ENCODE measurements at regions not wholly inside any gene's neighbourhood (a gene's known extent, or its start where the extent isn't known, plus 50 kb on each side); places are given as distances from the start of the nearest gene placed in this dataset.
A peak's percentile ranks its signal among the peaks of the same experiment; 100 is the strongest.
"Not testable (repeated sequence)": the region's sequence is repeated elsewhere in the genome, so short reads cannot be mapped to it uniquely, and the experiment has no call there.

- intact Hi-C loops (cut with micrococcal nuclease), result no loop called here
- Mint-ChIP-seq H3K4me1 (ENCODE audit: low read depth) (no peaks in the 10 kb centered on the region), H3K4me3 (no peak overlapping the region), H3K9me3 (no peaks in the 10 kb centered on the region), H3K27ac (no peak overlapping the region), H3K36me3 (ENCODE audit: low read depth) (no peaks in the 10 kb centered on the region), H3K27me3 (ENCODE audit: insufficient read depth) (peaks cover 2% of the 10 kb centered on the region)
- DNase-seq (ENCODE audit: low spot score), result no peak
Observed at GRCh38 chr6:84597238-84597875, 167.0 kb downstream of the TBX18 start.

- Mint-ChIP-seq H3K4me3 (no peak overlapping the region), H3K27ac (no peak overlapping the region), H3K9me3 (no peaks in the 10 kb centered on the region), H3K27me3 (ENCODE audit: insufficient read depth) (peaks cover 2% of the 10 kb centered on the region), H3K36me3 (ENCODE audit: low read depth) (no peaks in the 10 kb centered on the region), H3K4me1 (ENCODE audit: low read depth) (no peaks in the 10 kb centered on the region)
- intact Hi-C loops (cut with micrococcal nuclease), result no loop called here
- no peak for DNase-seq (ENCODE audit: low spot score)
Observed at GRCh38 chr6:84596488-84596887, 167.9 kb downstream of the TBX18 start.

- Mint-ChIP-seq H3K27me3 (ENCODE audit: insufficient read depth) (no peaks in the 10 kb centered on the region), H3K36me3 (ENCODE audit: low read depth) (no peaks in the 10 kb centered on the region), H3K27ac (no peak overlapping the region), H3K4me1 (ENCODE audit: low read depth) (peaks cover 5% of the 10 kb centered on the region), H3K9me3 (peaks cover 3% of the 10 kb centered on the region), H3K4me3 (peak overlapping the region; percentile 30)
- no peak for DNase-seq (ENCODE audit: low spot score)
- intact Hi-C loops (cut with micrococcal nuclease), result no loop called here
Observed at GRCh38 chr6:84588697-84589080, 175.7 kb downstream of the TBX18 start.

- peak overlapping the region; percentile 30 for H3K4me3 Mint-ChIP-seq
- DNase-seq (ENCODE audit: low spot score); H3K27ac Mint-ChIP-seq; H3K4me1 Mint-ChIP-seq (ENCODE audit: low read depth); H3K27me3 Mint-ChIP-seq (ENCODE audit: insufficient read depth); intact Hi-C loops (cut with micrococcal nuclease); H3K36me3 Mint-ChIP-seq (ENCODE audit: low read depth); H3K9me3 Mint-ChIP-seq: not testable (repeated sequence)
Observed at GRCh38 chr6:84587994-84588696, 176.3 kb downstream of the TBX18 start.

- H3K9me3 Mint-ChIP-seq; H3K4me1 Mint-ChIP-seq (ENCODE audit: low read depth); H3K36me3 Mint-ChIP-seq (ENCODE audit: low read depth); H3K27ac Mint-ChIP-seq; H3K4me3 Mint-ChIP-seq; intact Hi-C loops (cut with micrococcal nuclease); H3K27me3 Mint-ChIP-seq (ENCODE audit: insufficient read depth); DNase-seq (ENCODE audit: low spot score): not testable (repeated sequence)
Observed at GRCh38 chr6:84587202-84587940, 177.0 kb downstream of the TBX18 start.

- no peak overlapping the region for H3K27ac Mint-ChIP-seq
- intact Hi-C loops (cut with micrococcal nuclease), result no loop called here
- no peak for DNase-seq (ENCODE audit: low spot score)
- H3K27me3 Mint-ChIP-seq (ENCODE audit: insufficient read depth), result no peaks in the 10 kb centered on the region
- no peaks in the 10 kb centered on the region for H3K36me3 Mint-ChIP-seq (ENCODE audit: low read depth)
- H3K4me1 Mint-ChIP-seq (ENCODE audit: low read depth), result peaks cover 5% of the 10 kb centered on the region
- no peak overlapping the region for H3K4me3 Mint-ChIP-seq
- H3K9me3 Mint-ChIP-seq, result peaks cover 7% of the 10 kb centered on the region
Observed at GRCh38 chr6:84583784-84584183, 180.6 kb downstream of the TBX18 start.

- Mint-ChIP-seq H3K4me3 (no peak overlapping the region), H3K9me3 (peaks cover 4% of the 10 kb centered on the region), H3K27me3 (ENCODE audit: insufficient read depth) (no peaks in the 10 kb centered on the region), H3K36me3 (ENCODE audit: low read depth) (no peaks in the 10 kb centered on the region), H3K4me1 (ENCODE audit: low read depth) (no peaks in the 10 kb centered on the region), H3K27ac (no peak overlapping the region)
- intact Hi-C loops (cut with micrococcal nuclease), result no loop called here
- DNase-seq (ENCODE audit: low spot score), result no peak
Observed at GRCh38 chr6:84582997-84583396, 181.4 kb downstream of the TBX18 start.

DNA sequence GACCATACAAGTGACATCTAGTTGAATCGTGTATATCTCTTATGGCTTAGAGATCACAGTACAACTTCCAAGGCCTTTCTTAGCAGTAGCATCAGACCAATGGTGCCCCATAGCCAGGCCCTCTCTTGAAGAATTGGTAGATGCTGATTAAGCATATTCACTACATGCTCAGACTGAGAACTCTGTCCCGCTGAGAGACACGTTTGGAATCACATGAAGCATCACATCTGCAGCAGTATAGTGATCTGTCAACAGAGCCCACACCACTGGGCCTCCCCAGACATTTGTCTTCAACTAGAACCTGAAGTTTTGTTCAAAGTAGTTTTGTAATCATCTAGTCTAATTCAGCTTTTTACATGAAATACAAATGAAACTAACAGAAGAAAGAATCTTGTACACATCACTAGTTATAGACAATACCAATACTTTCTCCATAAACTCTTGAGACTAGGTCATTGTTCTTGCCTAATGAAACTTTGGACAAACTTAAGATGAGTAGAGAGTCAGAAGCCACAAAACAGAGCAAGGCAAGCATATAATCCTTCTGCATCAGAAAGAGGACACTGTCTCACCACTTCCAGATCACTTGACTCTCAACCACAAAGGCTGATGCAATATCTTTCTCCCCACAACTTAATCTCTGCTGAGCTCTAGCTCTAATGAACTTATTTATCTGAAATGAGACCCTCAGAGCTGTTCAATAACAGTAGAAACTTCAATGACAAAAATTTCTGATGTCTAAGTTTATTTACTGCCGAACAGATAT lies 182.7 kb downstream of the TBX18 start:
- H3K27ac Mint-ChIP-seq, result no peak overlapping the region

GRCh38 chr6:84579404-84579803 lies 185.0 kb downstream of the TBX18 start:
- Mint-ChIP-seq H3K4me3 (no peak overlapping the region), H3K27ac (no peak overlapping the region), H3K27me3 (ENCODE audit: insufficient read depth) (no peaks in the 10 kb centered on the region), H3K9me3 (peaks cover 4% of the 10 kb centered on the region), H3K4me1 (ENCODE audit: low read depth) (no peaks in the 10 kb centered on the region), H3K36me3 (ENCODE audit: low read depth) (no peaks in the 10 kb centered on the region)
- intact Hi-C loops (cut with micrococcal nuclease), result no loop called here
- no peak for DNase-seq (ENCODE audit: low spot score)

More for the DNA sequence above, 182.7 kb downstream of the TBX18 start:
- Mint-ChIP-seq H3K9me3 (peaks cover 4% of the 10 kb centered on the region), H3K36me3 (ENCODE audit: low read depth) (no peaks in the 10 kb centered on the region), H3K4me1 (ENCODE audit: low read depth) (no peaks in the 10 kb centered on the region), H3K27me3 (ENCODE audit: insufficient read depth) (no peaks in the 10 kb centered on the region), H3K4me3 (no peak overlapping the region)
- intact Hi-C loops (cut with micrococcal nuclease), result no loop called here
- no peak for DNase-seq (ENCODE audit: low spot score)

GRCh38 chr6:84576029-84576428 lies 188.4 kb downstream of the TBX18 start:
- Mint-ChIP-seq H3K36me3 (ENCODE audit: low read depth) (no peaks in the 10 kb centered on the region), H3K4me3 (no peak overlapping the region), H3K27ac (no peak overlapping the region), H3K9me3 (peaks cover 4% of the 10 kb centered on the region), H3K27me3 (ENCODE audit: insufficient read depth) (no peaks in the 10 kb centered on the region), H3K4me1 (ENCODE audit: low read depth) (no peaks in the 10 kb centered on the region)
- intact Hi-C loops (cut with micrococcal nuclease), result no loop called here
- no peak for DNase-seq (ENCODE audit: low spot score)

- Mint-ChIP-seq H3K4me1 (ENCODE audit: low read depth) (no peaks in the 10 kb centered on the region), H3K27me3 (ENCODE audit: insufficient read depth) (no peaks in the 10 kb centered on the region), H3K27ac (no peak overlapping the region), H3K4me3 (no peak overlapping the region), H3K36me3 (ENCODE audit: low read depth) (no peaks in the 10 kb centered on the region), H3K9me3 (peaks cover 4% of the 10 kb centered on the region)
- DNase-seq (ENCODE audit: low spot score), result no peak
- intact Hi-C loops (cut with micrococcal nuclease), result no loop called here
Observed at GRCh38 chr6:84575264-84575663, 189.1 kb downstream of the TBX18 start.

- Mint-ChIP-seq H3K9me3 (no peaks in the 10 kb centered on the region), H3K4me3 (no peak overlapping the region), H3K36me3 (ENCODE audit: low read depth) (no peaks in the 10 kb centered on the region), H3K4me1 (ENCODE audit: low read depth) (no peaks in the 10 kb centered on the region), H3K27ac (no peak overlapping the region), H3K27me3 (ENCODE audit: insufficient read depth) (no peaks in the 10 kb centered on the region)
- intact Hi-C loops (cut with micrococcal nuclease), result no loop called here
- DNase-seq (ENCODE audit: low spot score), result no peak
Observed at GRCh38 chr6:84569882-84570281, 194.5 kb downstream of the TBX18 start.

DNA sequence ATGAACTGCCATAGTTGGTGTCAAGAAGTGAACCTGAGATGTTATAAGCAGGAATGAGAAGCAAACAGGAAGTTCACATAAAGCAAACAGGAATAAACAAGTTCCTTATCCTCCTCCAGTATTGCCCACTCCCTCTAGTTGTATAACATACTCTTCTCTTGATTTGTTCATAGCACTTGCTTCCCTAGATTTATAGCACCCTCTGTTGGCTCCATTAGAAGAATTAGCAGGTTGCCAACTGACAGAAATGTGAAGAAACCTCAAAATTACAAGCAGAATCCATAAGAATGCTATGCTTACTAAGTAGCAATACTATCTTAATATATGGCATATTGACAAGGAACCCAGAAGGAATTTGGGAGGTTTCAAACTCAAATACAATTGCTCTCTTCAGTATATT lies 195.4 kb downstream of the TBX18 start:
- Mint-ChIP-seq H3K4me3 (no peak overlapping the region), H3K27me3 (ENCODE audit: insufficient read depth) (no peaks in the 10 kb centered on the region), H3K4me1 (ENCODE audit: low read depth) (no peaks in the 10 kb centered on the region), H3K9me3 (no peaks in the 10 kb centered on the region), H3K27ac (no peak overlapping the region), H3K36me3 (ENCODE audit: low read depth) (no peaks in the 10 kb centered on the region)
- DNase-seq (ENCODE audit: low spot score), result no peak
- intact Hi-C loops (cut with micrococcal nuclease), result no loop called here
